Glutamatergic neuron (in vitro differentiated cells): ENCODE measurements at regions not wholly inside any gene's neighbourhood (a gene's known extent, or its start where the extent isn't known, plus 50 kb on each side); places are given as distances from the start of the nearest gene placed in this dataset.

Experiments
- DNase-seq: peaks from one replicate; pipeline ENCODE4 v3.0.0; 2022
- H3K27ac Mint-ChIP-seq: one replicate; pipeline ENCODE4 v1.8.0; 2020; ENCODE audit warnings: mild to moderate bottlenecking, mixed read lengths, inconsistent platforms; ENCODE audit not compliant: unreplicated experiment
- H3K27me3 Mint-ChIP-seq: one replicate; pipeline ENCODE4 v1.8.0; 2020; ENCODE audit warnings: mild to moderate bottlenecking, moderate library complexity, mixed read lengths, inconsistent platforms; ENCODE audit not compliant: unreplicated experiment
- H3K36me3 Mint-ChIP-seq: one replicate; pipeline ENCODE4 v1.8.0; 2020; ENCODE audit warnings: mild to moderate bottlenecking, mixed read lengths, inconsistent platforms; ENCODE audit not compliant: unreplicated experiment
- H3K4me1 Mint-ChIP-seq: one replicate; pipeline ENCODE4 v1.8.0; 2020; ENCODE audit warnings: mild to moderate bottlenecking, low read depth, mixed read lengths, inconsistent platforms; ENCODE audit not compliant: unreplicated experiment
- H3K4me3 Mint-ChIP-seq: one replicate; pipeline ENCODE4 v1.8.0; 2020; ENCODE audit warnings: mild to moderate bottlenecking, mixed read lengths, inconsistent platforms; ENCODE audit not compliant: unreplicated experiment
- H3K9me3 Mint-ChIP-seq: one replicate; pipeline ENCODE4 v1.8.0; 2020; ENCODE audit warnings: mild to moderate bottlenecking, moderate library complexity, mixed read lengths, inconsistent platforms; ENCODE audit not compliant: unreplicated experiment
- TF ChIP-seq, protein P1 (sequence below): fragments of 200-600 bp; sonication (generic); IDR thresholded peaks from one replicate; pipeline ENCODE4 v1.5.0; 2021; ENCODE audit not compliant: partially characterized antibody, unreplicated experiment

DNA sequence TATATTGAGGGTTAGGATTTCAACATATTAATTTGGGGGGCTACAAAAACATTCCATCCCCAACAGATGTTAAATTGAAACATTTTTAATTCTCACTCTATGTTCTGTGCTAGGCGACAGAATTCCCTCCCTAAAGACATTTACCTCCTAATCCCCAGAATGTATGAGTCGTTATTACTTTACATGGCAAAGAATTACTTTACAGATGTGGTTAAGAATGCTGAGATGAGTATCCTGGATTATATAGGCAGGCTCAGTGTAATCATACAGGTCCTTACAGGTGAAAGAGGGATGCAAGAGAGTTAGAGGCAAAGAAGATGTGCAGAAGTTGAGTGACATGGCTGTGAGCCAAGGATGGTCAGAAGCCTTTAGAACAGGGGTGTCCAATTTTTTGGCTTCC lies 974.1 kb upstream of the ACVR2A start:
- H3K4me3 Mint-ChIP-seq, result no peak overlapping the region
- H3K27ac Mint-ChIP-seq, result no peak overlapping the region
- no peaks in the 10 kb centered on the region for H3K9me3 Mint-ChIP-seq
- DNase-seq, result no peak
- H3K27me3 Mint-ChIP-seq, result no peaks in the 10 kb centered on the region
- TF ChIP-seq, protein P1, sequence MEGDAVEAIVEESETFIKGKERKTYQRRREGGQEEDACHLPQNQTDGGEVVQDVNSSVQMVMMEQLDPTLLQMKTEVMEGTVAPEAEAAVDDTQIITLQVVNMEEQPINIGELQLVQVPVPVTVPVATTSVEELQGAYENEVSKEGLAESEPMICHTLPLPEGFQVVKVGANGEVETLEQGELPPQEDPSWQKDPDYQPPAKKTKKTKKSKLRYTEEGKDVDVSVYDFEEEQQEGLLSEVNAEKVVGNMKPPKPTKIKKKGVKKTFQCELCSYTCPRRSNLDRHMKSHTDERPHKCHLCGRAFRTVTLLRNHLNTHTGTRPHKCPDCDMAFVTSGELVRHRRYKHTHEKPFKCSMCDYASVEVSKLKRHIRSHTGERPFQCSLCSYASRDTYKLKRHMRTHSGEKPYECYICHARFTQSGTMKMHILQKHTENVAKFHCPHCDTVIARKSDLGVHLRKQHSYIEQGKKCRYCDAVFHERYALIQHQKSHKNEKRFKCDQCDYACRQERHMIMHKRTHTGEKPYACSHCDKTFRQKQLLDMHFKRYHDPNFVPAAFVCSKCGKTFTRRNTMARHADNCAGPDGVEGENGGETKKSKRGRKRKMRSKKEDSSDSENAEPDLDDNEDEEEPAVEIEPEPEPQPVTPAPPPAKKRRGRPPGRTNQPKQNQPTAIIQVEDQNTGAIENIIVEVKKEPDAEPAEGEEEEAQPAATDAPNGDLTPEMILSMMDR, result no peak
- no peaks in the 10 kb centered on the region for H3K36me3 Mint-ChIP-seq
- H3K4me1 Mint-ChIP-seq, result no peaks in the 10 kb centered on the region

GRCh38 chr2:146869328-146869727 lies 975.5 kb upstream of the ACVR2A start:
- H3K27me3 Mint-ChIP-seq, result peaks cover 2% of the 10 kb centered on the region
- no peak overlapping the region for H3K27ac Mint-ChIP-seq
- TF ChIP-seq, protein P1, result no peak
- H3K4me1 Mint-ChIP-seq, result no peaks in the 10 kb centered on the region
- no peak for DNase-seq
- H3K36me3 Mint-ChIP-seq, result no peaks in the 10 kb centered on the region
- H3K4me3 Mint-ChIP-seq, result no peak overlapping the region
- H3K9me3 Mint-ChIP-seq, result no peaks in the 10 kb centered on the region

DNA sequence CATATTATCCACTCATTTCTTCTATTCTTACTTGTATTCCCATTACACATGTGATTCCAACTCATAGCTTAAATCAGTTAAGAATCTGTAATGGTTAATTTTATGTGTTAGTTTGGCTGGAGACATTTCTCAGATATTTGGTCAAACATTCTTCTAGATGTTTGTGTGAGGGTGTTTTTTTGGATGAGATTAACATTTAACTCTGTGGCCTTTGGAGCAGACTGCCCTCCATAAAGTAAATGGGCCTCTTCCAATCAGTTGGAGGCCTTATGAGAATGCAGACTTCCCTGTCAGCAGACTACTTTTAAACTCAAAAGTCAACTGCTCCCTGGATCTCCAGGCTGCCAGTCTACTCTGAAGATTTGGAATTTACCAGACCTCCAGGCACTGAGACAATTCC lies 976.8 kb upstream of the ACVR2A start:
- Mint-ChIP-seq H3K4me1 (no peaks in the 10 kb centered on the region), H3K9me3 (no peaks in the 10 kb centered on the region), H3K27me3 (peaks cover 2% of the 10 kb centered on the region), H3K36me3 (no peaks in the 10 kb centered on the region), H3K4me3 (no peak overlapping the region), H3K27ac (no peak overlapping the region)
- TF ChIP-seq, protein P1, result no peak
- no peak for DNase-seq

DNA sequence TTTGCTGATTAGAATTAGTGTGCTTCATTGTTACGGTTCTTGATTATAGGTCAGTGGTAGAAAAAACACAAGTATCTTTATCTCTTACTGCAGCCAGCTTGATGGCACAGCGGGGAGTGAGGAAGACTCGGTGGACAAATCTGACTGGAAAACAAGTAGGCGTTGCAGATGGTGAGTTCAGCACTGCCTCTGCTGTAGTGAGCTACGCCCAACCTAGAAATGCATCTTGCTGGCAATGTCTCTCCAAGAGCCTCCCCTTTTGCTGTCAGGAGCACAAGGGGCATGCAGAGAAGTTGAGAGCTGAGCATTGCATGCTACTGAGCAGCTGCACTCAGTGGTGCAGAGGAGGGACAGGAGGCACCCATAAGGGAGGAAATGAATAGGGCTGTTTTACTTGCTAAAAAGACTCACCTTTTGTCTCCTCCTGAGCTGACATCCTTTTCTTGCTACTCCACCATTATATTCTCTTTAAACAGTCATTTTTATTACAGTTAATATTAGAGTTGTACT lies 977.3 kb upstream of the ACVR2A start:
- TF ChIP-seq, protein P1, result no peak
- no peak overlapping the region for H3K4me3 Mint-ChIP-seq
- H3K4me1 Mint-ChIP-seq, result no peaks in the 10 kb centered on the region

DNA sequence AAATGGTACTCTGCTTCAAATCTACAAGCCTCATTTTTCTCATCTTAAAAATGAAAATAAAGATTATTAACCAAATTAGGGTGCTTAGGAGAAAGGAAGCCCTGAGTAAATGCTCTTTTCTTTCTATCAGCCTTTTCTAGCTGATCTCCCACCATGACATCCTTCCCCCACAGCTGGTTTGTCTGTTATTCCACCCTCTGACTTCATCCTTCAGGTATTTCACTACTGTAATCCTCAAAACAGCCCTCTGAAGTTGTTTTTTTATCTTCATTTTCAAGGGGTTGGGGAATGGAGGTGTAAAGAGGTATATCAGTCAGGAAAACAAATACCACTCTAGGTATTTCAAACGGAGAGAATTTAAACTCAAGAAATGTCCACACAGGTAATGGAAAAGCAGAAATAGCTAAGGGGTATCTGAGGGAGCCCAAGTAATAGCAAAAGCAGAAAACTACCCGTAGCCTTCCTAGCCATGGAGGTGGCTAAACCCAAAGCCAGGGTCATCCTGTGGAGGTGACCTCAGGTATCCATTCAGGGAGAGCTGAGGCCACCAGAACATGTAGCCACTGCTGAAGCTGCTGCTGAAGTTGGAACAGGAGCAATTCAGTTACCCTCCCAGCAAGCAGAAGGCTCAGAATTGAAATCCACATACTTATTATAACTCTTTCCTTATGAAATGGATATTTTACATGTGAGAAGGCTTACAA lies 990.9 kb upstream of the ACVR2A start:
- Mint-ChIP-seq H3K27me3 (no peaks in the 10 kb centered on the region), H3K9me3 (no peaks in the 10 kb centered on the region), H3K4me3 (no peak overlapping the region), H3K4me1 (no peaks in the 10 kb centered on the region), H3K27ac (no peak overlapping the region), H3K36me3 (no peaks in the 10 kb centered on the region)
- TF ChIP-seq, protein P1, result no peak
- DNase-seq, result no peak

More for the DNA sequence above, 977.3 kb upstream of the ACVR2A start:
- Mint-ChIP-seq H3K27me3 (peaks cover 2% of the 10 kb centered on the region), H3K36me3 (no peaks in the 10 kb centered on the region), H3K27ac (no peak overlapping the region), H3K9me3 (no peaks in the 10 kb centered on the region)
- no peak for DNase-seq
